Fibroblast of the aortic adventitia (primary cell): ENCODE measurements at regions not wholly inside any gene's neighbourhood (a gene's known extent, or its start where the extent isn't known, plus 50 kb on each side); places are given as distances from the start of the nearest gene placed in this dataset.

Source experiments
- DNase-seq: peaks from one replicate; pipeline ENCODE4 v3.0.0-alpha.2; 2010; ENCODE audit warnings: low read depth
- H3K4me3 ChIP-seq: 2 replicates; pipeline ENCODE4 v1.5.1; 2011; ENCODE audit warnings: low read depth, mild to moderate bottlenecking, control low read depth, low read length, moderate library complexity
- CTCF ChIP-seq: IDR thresholded peaks from 2 replicates; pipeline ENCODE4 v1.5.1; 2011; ENCODE audit warnings: mild to moderate bottlenecking, low read length, control low read depth, inconsistent platforms; ENCODE audit not compliant: insufficient read depth

- TF ChIP-seq CTCF, result no peak
- DNase-seq, result no peak
- H3K4me3 ChIP-seq, result no peak overlapping the region
Observed at GRCh38 chr15:31455499-31455898, 128.9 kb downstream of the KLF13 start.

- TF ChIP-seq CTCF, result no peak
- no peak overlapping the region for H3K4me3 ChIP-seq
- no peak for DNase-seq
Observed at GRCh38 chr15:31456354-31457060, 129.9 kb downstream of the KLF13 start.

- no peak for TF ChIP-seq CTCF
- H3K4me3 ChIP-seq, result no peak overlapping the region
- DNase-seq, result peak; percentile 38
Observed at GRCh38 chr15:31457161-31457560, 130.5 kb downstream of the KLF13 start.

- peak; percentile 71 for DNase-seq
- TF ChIP-seq CTCF, result no peak
- H3K4me3 ChIP-seq, result no peak overlapping the region
Observed at GRCh38 chr15:31457631-31458526, 131.2 kb downstream of the KLF13 start.

DNA sequence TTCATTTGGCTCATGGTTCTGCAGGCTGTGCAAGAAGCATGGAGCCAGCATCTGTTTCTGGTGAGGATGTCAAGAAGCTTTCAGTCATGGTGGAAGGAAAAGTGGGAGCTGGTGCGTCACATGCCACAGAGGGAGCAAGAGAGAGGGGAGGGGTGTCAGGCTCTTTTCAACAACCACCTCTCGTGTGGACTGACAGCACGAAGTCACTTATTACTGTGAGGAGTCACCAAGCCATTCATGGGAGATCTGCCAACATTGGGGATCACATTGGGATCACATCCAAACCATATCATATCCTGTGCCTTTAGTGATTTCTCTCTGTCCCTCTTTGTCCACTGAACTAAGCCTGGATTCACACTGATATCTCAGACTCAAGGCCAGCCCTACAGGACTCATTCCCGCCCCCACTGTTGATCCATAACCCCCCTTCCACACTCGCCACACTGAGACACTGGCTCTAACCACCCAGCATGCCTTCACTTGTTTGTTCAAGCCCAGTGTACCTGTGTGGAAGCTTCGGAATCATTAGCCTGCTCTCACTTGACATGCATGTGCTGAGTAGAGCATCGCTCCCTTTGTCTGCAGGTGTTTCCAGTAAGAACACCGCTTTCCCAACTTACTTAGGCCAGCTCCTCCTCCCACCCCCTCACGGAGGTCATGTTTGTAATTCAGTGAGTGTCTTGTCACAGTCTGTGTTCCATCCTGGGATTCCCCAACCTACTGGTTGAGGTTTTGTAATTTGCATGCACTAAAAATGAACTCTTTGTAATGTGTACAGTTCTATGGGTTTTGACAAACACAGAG is 132.2 kb downstream of the KLF13 start:
- DNase-seq, result no peak
- no peak overlapping the region for H3K4me3 ChIP-seq
- TF ChIP-seq CTCF, result no peak

- no peak for TF ChIP-seq CTCF
- DNase-seq, result no peak
- H3K4me3 ChIP-seq, result no peak overlapping the region
Observed at GRCh38 chr15:31459400-31459748, 132.7 kb downstream of the KLF13 start.
